HG03439 (cell line): ENCODE measurements at regions not wholly inside any gene's neighbourhood (a gene's known extent, or its start where the extent isn't known, plus 50 kb on each side); places are given as distances from the start of the nearest gene placed in this dataset.
"Not testable (repeated sequence)": the region's sequence is repeated elsewhere in the genome, so short reads cannot be mapped to it uniquely, and the experiment has no call there.

Source experiments
- ATAC-seq: cut with Tn5 transposase; IDR thresholded peaks from one replicate; pipeline ENCODE4 v1.9.1; 2021; ENCODE audit warnings: mild to moderate bottlenecking, moderate library complexity; ENCODE audit not compliant: unreplicated experiment

DNA sequence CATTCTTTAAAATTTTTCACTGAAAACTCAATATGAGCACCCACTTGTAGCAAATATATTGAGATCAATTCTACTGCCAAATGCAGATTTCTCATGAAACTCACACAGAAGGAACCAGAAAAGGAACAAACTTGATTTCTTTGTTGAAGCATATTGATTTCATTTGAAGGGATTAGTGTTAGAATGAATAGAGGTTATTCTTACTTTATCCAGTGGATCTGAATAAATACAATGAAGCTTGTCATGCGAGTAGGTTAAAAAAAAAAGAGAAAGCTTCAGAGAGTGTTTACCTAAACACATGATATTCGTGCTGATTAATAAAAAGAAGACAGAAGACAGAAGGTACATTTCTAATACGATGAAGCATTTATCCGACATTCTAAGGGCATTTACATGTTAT is 226.7 kb upstream of the ZSWIM2 start:
- ATAC-seq, result no peak

DNA sequence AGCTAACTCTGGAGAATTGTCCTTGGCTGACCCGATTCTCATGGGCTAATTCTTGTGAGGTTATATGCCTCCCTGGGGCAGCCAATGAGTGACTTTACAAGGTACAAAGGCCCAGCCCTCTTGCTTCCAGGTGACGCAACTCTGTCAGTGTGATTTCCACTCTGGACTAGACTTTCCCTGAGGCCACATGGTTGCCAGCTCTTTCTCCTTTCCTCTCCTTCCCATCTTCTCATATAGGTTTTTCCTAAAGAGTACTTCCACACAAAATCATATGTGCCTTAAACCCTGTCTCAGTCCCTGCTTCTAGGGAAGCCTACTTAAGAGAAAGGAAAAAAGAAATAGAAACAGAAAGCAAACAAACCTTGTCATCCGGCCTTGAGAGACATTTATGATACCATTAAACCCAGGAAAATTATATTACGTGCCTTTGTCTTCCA is 226.2 kb upstream of the ZSWIM2 start:
- no peak for ATAC-seq

- ATAC-seq, result no peak
Measured at GRCh38 chr2:187058198-187058597, 209.2 kb upstream of the ZSWIM2 start.

GRCh38 chr2:187057466-187057865 is 208.5 kb upstream of the ZSWIM2 start:
- no peak for ATAC-seq

GRCh38 chr2:187056416-187057334 is 207.7 kb upstream of the ZSWIM2 start:
- ATAC-seq, result no peak

DNA sequence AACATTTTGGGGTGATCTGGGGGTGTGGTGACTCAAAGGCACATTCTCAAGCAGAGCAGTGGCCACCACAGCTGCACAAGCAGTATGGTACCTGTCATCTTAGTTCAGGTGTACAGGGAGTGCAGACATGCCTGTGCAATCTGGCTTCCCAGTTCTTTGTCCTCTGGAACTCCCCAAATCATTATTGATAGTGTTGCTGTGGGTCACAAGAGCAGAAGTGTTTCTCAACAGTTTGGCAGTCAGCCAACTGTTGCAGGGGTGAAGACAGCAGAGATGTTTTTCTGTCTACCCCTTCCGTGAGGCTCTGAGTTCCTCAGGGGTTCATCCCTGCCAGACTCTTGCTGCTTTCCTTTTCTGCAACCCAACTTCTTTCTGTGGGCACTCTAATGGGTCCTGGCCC is 206.5 kb upstream of the ZSWIM2 start:
- ATAC-seq, result no peak

- ATAC-seq, result no peak
Measured at GRCh38 chr2:187054501-187055319, 205.7 kb upstream of the ZSWIM2 start.

DNA sequence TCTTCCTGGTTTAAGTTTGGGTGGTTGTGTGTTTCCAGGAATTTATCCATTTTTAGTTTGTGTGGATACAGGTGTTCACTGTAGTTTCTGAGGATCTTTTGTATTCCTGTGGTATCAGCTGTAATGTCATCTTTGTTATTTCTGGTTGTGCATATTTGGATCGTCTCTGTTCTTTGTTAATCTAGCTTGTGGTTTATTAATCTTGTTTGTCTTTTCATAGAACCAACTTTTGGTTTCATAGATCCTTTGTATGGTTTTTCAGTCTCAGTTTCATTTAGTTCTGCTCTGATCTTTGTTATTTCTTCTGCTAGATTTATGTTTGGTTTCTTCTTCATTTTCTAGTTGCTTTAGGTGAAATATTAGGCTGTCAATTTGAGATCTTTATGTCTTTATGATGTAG is 202.4 kb upstream of the ZSWIM2 start:
- peak; percentile 79 for ATAC-seq

DNA sequence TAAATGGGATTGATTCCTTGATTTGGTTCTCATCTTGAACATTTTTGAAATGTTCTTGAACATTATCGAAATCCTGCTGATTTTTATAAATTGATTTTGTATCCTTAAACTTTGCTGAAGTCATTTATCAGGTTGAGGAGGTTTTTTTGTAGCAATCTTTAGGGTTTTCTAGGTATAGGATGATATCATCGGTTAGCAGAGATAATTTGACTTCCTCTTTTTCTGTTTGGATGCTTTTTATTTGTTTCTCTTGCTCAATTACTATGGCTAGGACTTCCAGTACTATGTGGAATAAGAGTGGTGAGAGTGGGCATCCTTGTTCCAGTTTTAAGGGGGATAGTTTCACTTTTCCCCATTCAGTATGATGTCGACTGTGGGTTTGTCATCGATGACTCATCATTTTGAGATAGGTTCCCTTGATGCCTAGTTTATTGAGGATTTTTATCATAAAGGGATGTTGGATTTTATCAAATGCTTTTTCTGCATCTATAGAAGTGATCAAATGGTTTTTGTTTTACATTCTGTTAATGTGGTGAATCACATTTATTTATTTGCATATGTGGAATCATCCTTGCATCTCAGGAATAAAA is 201.5 kb upstream of the ZSWIM2 start:
- no peak for ATAC-seq

DNA sequence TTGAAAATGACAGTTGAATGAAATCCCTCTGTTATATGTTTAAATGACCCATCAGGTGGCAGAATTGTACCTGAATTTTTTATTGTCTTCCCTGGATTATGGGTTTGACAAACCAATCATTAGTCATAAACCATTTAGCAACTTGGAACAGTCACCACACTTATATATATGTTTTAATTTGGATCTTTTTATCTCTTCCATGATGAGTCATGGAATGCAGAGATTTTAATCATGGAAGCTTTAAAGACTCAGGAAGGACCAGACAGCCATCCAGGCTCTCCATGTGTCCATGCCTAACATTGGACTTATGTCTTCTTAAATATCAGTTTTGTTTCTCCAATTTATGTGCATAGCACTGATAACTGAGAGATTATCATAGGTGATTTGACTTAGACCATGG is 188.3 kb upstream of the ZSWIM2 start:
- no peak for ATAC-seq

DNA sequence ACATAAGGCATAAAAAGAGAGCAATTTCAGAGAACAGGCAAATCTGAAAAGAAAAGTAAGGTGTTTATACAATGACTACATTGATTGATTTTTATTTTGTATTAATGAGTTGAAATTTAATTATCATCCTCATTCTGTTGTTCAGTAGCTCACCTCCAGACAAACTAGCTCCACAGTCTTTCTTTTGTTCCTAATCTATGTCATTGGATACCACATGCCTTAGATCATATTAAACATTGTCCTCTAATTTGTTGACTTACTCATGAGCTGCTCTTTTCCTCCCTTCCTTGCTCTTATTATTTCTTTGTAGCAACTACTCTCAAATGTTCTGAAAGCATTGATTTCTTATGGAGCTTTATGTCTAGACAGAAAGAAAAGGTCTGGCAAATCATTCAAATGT is 185.5 kb upstream of the ZSWIM2 start:
- ATAC-seq, result no peak

- no peak for ATAC-seq
Measured at GRCh38 chr2:187024739-187025138, 175.8 kb upstream of the ZSWIM2 start.

- ATAC-seq, result not testable (repeated sequence)
Measured at GRCh38 chr2:187023996-187024395, 175.0 kb upstream of the ZSWIM2 start.

- no peak for ATAC-seq
Measured at GRCh38 chr2:187017438-187017837, 168.5 kb upstream of the ZSWIM2 start.

DNA sequence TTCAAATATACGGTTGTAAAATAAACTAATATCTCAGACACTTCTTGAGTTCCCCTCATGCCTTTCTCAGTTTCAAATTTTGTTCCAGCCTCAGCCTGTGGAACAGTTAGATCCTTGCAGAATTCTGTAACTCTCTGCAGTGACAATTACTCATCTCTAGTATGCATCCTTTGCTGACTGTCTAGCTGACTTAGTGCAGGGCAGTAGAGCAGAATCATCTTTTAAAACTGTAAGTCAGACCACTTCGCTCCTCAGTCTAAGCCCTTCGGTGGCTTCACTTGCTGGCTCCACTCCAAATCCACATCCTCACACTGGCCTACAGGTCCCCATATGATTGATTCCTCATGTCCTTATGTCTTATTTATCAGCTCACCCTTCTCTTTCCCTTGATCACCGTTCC is 164.1 kb upstream of the ZSWIM2 start:
- no peak for ATAC-seq

GRCh38 chr2:187011206-187011832 is 162.3 kb upstream of the ZSWIM2 start:
- ATAC-seq, result no peak

DNA sequence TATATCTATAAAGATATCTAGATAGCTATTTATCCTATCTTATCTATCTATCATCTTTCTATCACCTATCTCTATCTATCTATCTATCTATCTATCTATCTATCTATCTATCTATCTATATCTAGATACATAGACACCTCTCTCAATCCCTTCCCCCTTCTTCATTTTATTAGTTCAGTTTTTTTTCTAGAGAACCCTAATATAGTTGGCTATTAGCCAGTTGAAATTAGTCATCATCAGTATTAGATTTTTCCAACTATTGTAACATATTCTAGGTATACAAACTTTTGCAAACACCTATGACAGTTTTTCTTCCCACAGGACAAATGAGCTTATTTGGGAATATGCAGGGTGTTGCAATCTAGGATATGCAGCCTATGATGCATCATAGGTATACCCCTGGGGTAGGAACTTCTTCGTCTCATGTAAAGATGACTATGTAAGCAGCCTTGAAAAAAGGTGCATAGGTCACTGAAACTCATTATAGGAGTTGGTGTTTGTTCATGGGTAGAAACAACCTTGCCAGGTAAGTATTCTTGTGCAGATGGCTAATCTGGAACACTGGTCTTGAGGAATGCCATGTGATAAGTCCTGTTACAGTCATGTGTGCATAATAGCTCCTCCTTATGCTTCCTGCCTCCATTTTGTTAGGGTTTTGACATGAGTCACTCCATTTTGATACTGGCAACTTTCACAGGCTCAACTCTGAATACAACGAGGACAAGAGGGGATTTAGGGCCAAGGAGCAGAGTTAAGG is 160.7 kb upstream of the ZSWIM2 start:
- no peak for ATAC-seq

- no peak for ATAC-seq
Measured at GRCh38 chr2:187008111-187008510, 159.1 kb upstream of the ZSWIM2 start.

- no peak for ATAC-seq
Measured at GRCh38 chr2:187003611-187004010, 154.6 kb upstream of the ZSWIM2 start.

DNA sequence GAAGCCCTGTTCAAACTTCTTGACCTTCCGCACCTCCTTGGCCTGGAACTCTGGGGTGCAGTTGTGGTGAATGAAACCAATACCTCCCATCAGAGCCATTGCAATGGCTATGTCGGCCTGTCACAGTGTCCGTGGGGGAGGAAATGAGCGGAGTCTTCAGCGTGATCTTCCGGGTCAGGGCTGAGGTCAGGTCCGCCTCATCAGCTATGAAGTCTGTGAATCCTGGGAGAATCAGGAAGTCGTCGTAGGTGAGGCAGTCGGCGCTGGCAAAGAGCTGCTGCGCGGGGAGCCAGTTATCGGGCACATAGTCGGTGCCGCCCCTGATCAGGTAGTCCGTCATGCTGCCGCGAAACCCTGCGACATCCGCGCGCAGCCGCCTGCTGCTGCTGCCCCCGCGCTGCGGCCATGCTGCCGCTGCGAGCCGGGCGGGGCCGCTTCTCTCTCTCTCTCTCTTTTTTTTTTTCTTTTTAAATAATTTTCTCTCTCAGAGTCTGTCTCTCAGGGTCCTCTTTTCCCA is 154.1 kb upstream of the ZSWIM2 start:
- ATAC-seq, result no peak
